ENCODE measurements at regions not wholly inside any gene's neighbourhood (a gene's known extent, or its start where the extent isn't known, plus 50 kb on each side); places are given as distances from the start of the nearest gene placed in this dataset.

GRCh38 chr4:155572106-155572703 is 94.4 kb upstream of the GUCY1A1 start:
- Histone ChIP-seq H3K36me3 (no peaks in the 10 kb centered on the region), H3K4me1 (ENCODE audit: control insufficient read depth in 1 of 2, low read depth in 2 of 2) (no peaks in the 10 kb centered on the region), H3K4me3 (no peak overlapping the region), H3K9me3 (no peaks in the 10 kb centered on the region), H3K27ac (no peak overlapping the region), H3K27me3 (replicated peaks; ENCODE audit: insufficient read depth) (no peaks in the 10 kb centered on the region)
- no peak for DNase-seq (ENCODE audit: low spot score)
- no peak for ATAC-seq (ENCODE audit: insufficient number of reproducible peaks, low FRiP score, low read depth)
- TF ChIP-seq CTCF (IDR thresholded peaks at IDR 0.05) = no peak

GRCh38 chr4:155571184-155571944 is 95.3 kb upstream of the GUCY1A1 start:
- TF ChIP-seq CTCF (IDR thresholded peaks at IDR 0.05) = no peak
- DNase-seq (ENCODE audit: low spot score) (no peak), ATAC-seq (ENCODE audit: insufficient number of reproducible peaks, low FRiP score, low read depth) (no peak)
- no peak overlapping the region for H3K4me3 ChIP-seq
- no peaks in the 10 kb centered on the region for H3K9me3 ChIP-seq
- H3K36me3 ChIP-seq = no peaks in the 10 kb centered on the region
- no peaks in the 10 kb centered on the region for H3K4me1 ChIP-seq (ENCODE audit: control insufficient read depth in 1 of 2, low read depth in 2 of 2)
- no peak overlapping the region for H3K27ac ChIP-seq
- H3K27me3 ChIP-seq (replicated peaks; ENCODE audit: insufficient read depth) = no peaks in the 10 kb centered on the region

GRCh38 chr4:155570661-155571060 is 96.0 kb upstream of the GUCY1A1 start:
- H3K27me3 ChIP-seq (replicated peaks; ENCODE audit: insufficient read depth) = no peaks in the 10 kb centered on the region
- H3K4me3 ChIP-seq = no peak overlapping the region
- H3K9me3 ChIP-seq = no peaks in the 10 kb centered on the region
- ATAC-seq (ENCODE audit: insufficient number of reproducible peaks, low FRiP score, low read depth) (no peak), DNase-seq (ENCODE audit: low spot score) (no peak)
- H3K36me3 ChIP-seq = no peaks in the 10 kb centered on the region
- TF ChIP-seq CTCF (IDR thresholded peaks at IDR 0.05) = no peak
- no peak overlapping the region for H3K27ac ChIP-seq
- no peaks in the 10 kb centered on the region for H3K4me1 ChIP-seq (ENCODE audit: control insufficient read depth in 1 of 2, low read depth in 2 of 2)

- Histone ChIP-seq H3K4me1 (ENCODE audit: control insufficient read depth in 1 of 2, low read depth in 2 of 2) (no peaks in the 10 kb centered on the region), H3K9me3 (no peaks in the 10 kb centered on the region), H3K4me3 (no peak overlapping the region), H3K36me3 (no peaks in the 10 kb centered on the region), H3K27ac (no peak overlapping the region), H3K27me3 (replicated peaks; ENCODE audit: insufficient read depth) (no peaks in the 10 kb centered on the region)
- TF ChIP-seq CTCF (IDR thresholded peaks at IDR 0.05) = no peak
- ATAC-seq (ENCODE audit: insufficient number of reproducible peaks, low FRiP score, low read depth) = no peak
- DNase-seq (ENCODE audit: low spot score) = no peak
Observed at GRCh38 chr4:155569960-155570515, 96.6 kb upstream of the GUCY1A1 start.

GRCh38 chr4:155569471-155569870 is 97.2 kb upstream of the GUCY1A1 start:
- Histone ChIP-seq H3K4me1 (ENCODE audit: control insufficient read depth in 1 of 2, low read depth in 2 of 2) (no peaks in the 10 kb centered on the region), H3K4me3 (no peak overlapping the region), H3K27me3 (replicated peaks; ENCODE audit: insufficient read depth) (no peaks in the 10 kb centered on the region), H3K36me3 (no peaks in the 10 kb centered on the region), H3K9me3 (no peaks in the 10 kb centered on the region), H3K27ac (no peak overlapping the region)
- ATAC-seq (ENCODE audit: insufficient number of reproducible peaks, low FRiP score, low read depth) = no peak
- no peak for DNase-seq (ENCODE audit: low spot score)
- TF ChIP-seq CTCF (IDR thresholded peaks at IDR 0.05) = no peak

Measured in thoracic aorta (tissue), 2 donors.